ENCODE measurements at regions not wholly inside any gene's neighbourhood (a gene's known extent, or its start where the extent isn't known, plus 50 kb on each side); places are given as distances from the start of the nearest gene placed in this dataset.

- no peak for TF ChIP-seq CTCF (IDR thresholded peaks at IDR 0.05)
- no peak for TF ChIP-seq EZH2 (IDR thresholded peaks at IDR 0.05)
- no peak for TF ChIP-seq EZH2phosphoT487 (IDR thresholded peaks at IDR 0.05)
These were observed 116.1 kb upstream of the DOCK10 start for GRCh38 chr2:225158360-225158759.
